Neutrophil (primary cell): ENCODE measurements at regions not wholly inside any gene's neighbourhood (a gene's known extent, or its start where the extent isn't known, plus 50 kb on each side); places are given as distances from the start of the nearest gene placed in this dataset.
"Not testable (repeated sequence)": the region's sequence is repeated elsewhere in the genome, so short reads cannot be mapped to it uniquely, and the experiment has no call there.

Experiments
- H3K27ac ChIP-seq: fragments of 200-600 bp; sonication (generic); 2 replicates; pipeline ENCODE4 v1.5.1; 2016; ENCODE audit warnings: mild to moderate bottlenecking, moderate library complexity
- H3K27me3 ChIP-seq: fragments of 200-600 bp; sonication (generic); 2 replicates; pipeline ENCODE4 v1.6.0; 2016; ENCODE audit warnings: mild to moderate bottlenecking
- H3K36me3 ChIP-seq: fragments of 200-600 bp; sonication (generic); 2 replicates; pipeline ENCODE4 v1.5.1; 2017
- H3K4me1 ChIP-seq, 2 experiments: fragments of 200-600 bp in 1 of 2; sonication (generic) in 1 of 2; 1 replicate in 1 of 2; 2 replicates in 1 of 2; pipeline versions ENCODE4 v1.5.1 to v1.6.1; 2013 to 2016; ENCODE audit warnings: low read depth in 1 of 2, low read length in 1 of 2, mild to moderate bottlenecking in 1 of 2, moderate library complexity in 1 of 2; ENCODE audit not compliant: control insufficient read depth in 1 of 2, insufficient read depth in 1 of 2
- H3K4me3 ChIP-seq, 2 experiments: fragments of 200-600 bp in 1 of 2; sonication (generic) in 1 of 2; 1 replicate in 1 of 2; 2 replicates in 1 of 2; pipeline ENCODE4 v1.5.1; 2013 to 2016; ENCODE audit warnings: low read depth in 1 of 2, low read length in 1 of 2, mild to moderate bottlenecking in 1 of 2, moderate library complexity in 1 of 2
- H3K9me3 ChIP-seq: fragments of 200-600 bp; sonication (generic); 2 replicates; pipeline ENCODE4 v1.5.1; 2016
- CTCF ChIP-seq: fragments of 200-600 bp; sonication (generic); IDR thresholded peaks from 2 replicates; pipeline ENCODE4 v1.5.1; 2016; ENCODE audit warnings: antibody characterized with exemption

GRCh38 chr3:101970905-101971304 lies 121.6 kb downstream of the NFKBIZ start:
- no peak for TF ChIP-seq CTCF
- H3K4me1 ChIP-seq = peaks cover 13 to 19% of the 10 kb centered on the region in 2 experiments
- H3K27me3 ChIP-seq = no peaks in the 10 kb centered on the region
- no peak overlapping the region for H3K4me3 ChIP-seq
- H3K27ac ChIP-seq = no peak overlapping the region
- H3K36me3 ChIP-seq = no peaks in the 10 kb centered on the region
- no peaks in the 10 kb centered on the region for H3K9me3 ChIP-seq

GRCh38 chr3:101972430-101973162 lies 123.3 kb downstream of the NFKBIZ start:
- Histone ChIP-seq H3K27ac (peak overlapping the region; percentile 18), H3K9me3 (no peaks in the 10 kb centered on the region), H3K27me3 (no peaks in the 10 kb centered on the region), H3K36me3 (no peaks in the 10 kb centered on the region), H3K4me3 (no peak overlapping the region), H3K4me1 (peaks cover 14 to 19% of the 10 kb centered on the region in 2 experiments)
- TF ChIP-seq CTCF = no peak

- H3K27me3 ChIP-seq = no peaks in the 10 kb centered on the region
- no peak overlapping the region for H3K27ac ChIP-seq
- H3K36me3 ChIP-seq = no peaks in the 10 kb centered on the region
- no peaks in the 10 kb centered on the region for H3K9me3 ChIP-seq
- H3K4me3 ChIP-seq = no peak overlapping the region
- H3K4me1 ChIP-seq = peaks cover 18 to 25% of the 10 kb centered on the region in 2 experiments
- no peak for TF ChIP-seq CTCF
Measured at GRCh38 chr3:101973163-101973505, 123.8 kb downstream of the NFKBIZ start.

- H3K27ac ChIP-seq, H3K36me3 ChIP-seq, H3K4me3 ChIP-seq, H3K9me3 ChIP-seq, H3K27me3 ChIP-seq: not testable (repeated sequence)
- H3K4me1 ChIP-seq = peaks cover 30 to 35% of the 10 kb centered on the region in 2 experiments
Measured at GRCh38 chr3:101975415-101975814, 126.1 kb downstream of the NFKBIZ start.

- Histone ChIP-seq H3K36me3 (no peaks in the 10 kb centered on the region), H3K27ac (no peak overlapping the region), H3K4me1 (peaks cover 30 to 33% of the 10 kb centered on the region in 2 experiments), H3K4me3 (no peak overlapping the region), H3K27me3 (no peaks in the 10 kb centered on the region), H3K9me3 (no peaks in the 10 kb centered on the region)
- TF ChIP-seq CTCF = no peak
Measured at GRCh38 chr3:101976473-101976872, 127.2 kb downstream of the NFKBIZ start.

- Histone ChIP-seq H3K4me3 (no peak overlapping the region), H3K27ac (peak overlapping the region; percentile 27), H3K36me3 (no peaks in the 10 kb centered on the region), H3K9me3 (no peaks in the 10 kb centered on the region), H3K27me3 (no peaks in the 10 kb centered on the region), H3K4me1 (peaks cover 18 to 19% of the 10 kb centered on the region in 2 experiments)
- no peak for TF ChIP-seq CTCF
Measured at GRCh38 chr3:101978348-101978747, 129.0 kb downstream of the NFKBIZ start.
